GM12891 (cell line): ENCODE measurements at regions not wholly inside any gene's neighbourhood (a gene's known extent, or its start where the extent isn't known, plus 50 kb on each side); places are given as distances from the start of the nearest gene placed in this dataset.

Experiments used
- POLR2A ChIP-seq: IDR thresholded peaks from 2 replicates; pipeline ENCODE4 v1.6.1; 2011; ENCODE audit warnings: low read depth, low read length, control low read depth
- POLR2AphosphoS5 ChIP-seq: IDR thresholded peaks from 2 replicates; pipeline ENCODE4 v1.6.1; 2011; ENCODE audit warnings: low read depth, low read length, control low read depth

GRCh38 chr2:145609951-145610350, 1090.0 kb upstream of the ZEB2 start:
- TF ChIP-seq POLR2AphosphoS5 (no peak), POLR2A (no peak)
